ENCODE measurements at regions not wholly inside any gene's neighbourhood (a gene's known extent, or its start where the extent isn't known, plus 50 kb on each side); places are given as distances from the start of the nearest gene placed in this dataset.

GRCh38 chr11:116255321-116255953 lies 517.4 kb downstream of the BUD13 start:
- in situ Hi-C loops (cut with MboI; ENCODE audit: low sequenced_read_pairs, unreplicated experiment): no loop called here
- no peak for DNase-seq (ENCODE audit: low spot score)
- TF ChIP-seq, protein P1, sequence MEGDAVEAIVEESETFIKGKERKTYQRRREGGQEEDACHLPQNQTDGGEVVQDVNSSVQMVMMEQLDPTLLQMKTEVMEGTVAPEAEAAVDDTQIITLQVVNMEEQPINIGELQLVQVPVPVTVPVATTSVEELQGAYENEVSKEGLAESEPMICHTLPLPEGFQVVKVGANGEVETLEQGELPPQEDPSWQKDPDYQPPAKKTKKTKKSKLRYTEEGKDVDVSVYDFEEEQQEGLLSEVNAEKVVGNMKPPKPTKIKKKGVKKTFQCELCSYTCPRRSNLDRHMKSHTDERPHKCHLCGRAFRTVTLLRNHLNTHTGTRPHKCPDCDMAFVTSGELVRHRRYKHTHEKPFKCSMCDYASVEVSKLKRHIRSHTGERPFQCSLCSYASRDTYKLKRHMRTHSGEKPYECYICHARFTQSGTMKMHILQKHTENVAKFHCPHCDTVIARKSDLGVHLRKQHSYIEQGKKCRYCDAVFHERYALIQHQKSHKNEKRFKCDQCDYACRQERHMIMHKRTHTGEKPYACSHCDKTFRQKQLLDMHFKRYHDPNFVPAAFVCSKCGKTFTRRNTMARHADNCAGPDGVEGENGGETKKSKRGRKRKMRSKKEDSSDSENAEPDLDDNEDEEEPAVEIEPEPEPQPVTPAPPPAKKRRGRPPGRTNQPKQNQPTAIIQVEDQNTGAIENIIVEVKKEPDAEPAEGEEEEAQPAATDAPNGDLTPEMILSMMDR (IDR thresholded peaks at IDR 0.05; ENCODE audit: borderline replicate concordance, control extremely low read depth, extremely low read depth, insufficient read depth, missing control alignments): no peak

GRCh38 chr11:116250155-116250554 lies 522.6 kb downstream of the BUD13 start:
- in situ Hi-C loops (cut with MboI; ENCODE audit: low sequenced_read_pairs, unreplicated experiment): no loop called here
- no peak for DNase-seq (ENCODE audit: low spot score)
- TF ChIP-seq, protein P1 (IDR thresholded peaks at IDR 0.05; ENCODE audit: borderline replicate concordance, control extremely low read depth, extremely low read depth, insufficient read depth, missing control alignments): no peak

DNA sequence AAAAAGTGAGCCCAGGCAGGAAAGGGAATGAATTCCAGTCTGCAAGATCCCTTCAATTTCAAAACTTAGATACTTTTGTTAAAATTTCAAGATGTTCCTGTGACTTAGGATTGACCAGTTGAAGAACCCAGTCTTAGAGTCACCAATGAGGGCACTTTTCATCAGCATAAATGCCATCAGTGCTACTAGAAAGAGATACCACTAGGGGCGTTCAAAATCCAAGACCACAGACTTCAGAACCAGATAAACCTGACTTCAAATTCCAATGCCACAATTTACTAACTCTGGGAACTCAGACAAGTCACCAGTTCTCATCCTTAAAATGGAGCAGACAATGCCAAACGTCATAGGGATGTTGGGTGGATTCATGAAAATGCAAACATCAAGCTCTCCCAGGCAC lies 523.2 kb downstream of the BUD13 start:
- DNase-seq (ENCODE audit: low spot score): no peak
- TF ChIP-seq, protein P1 (IDR thresholded peaks at IDR 0.05; ENCODE audit: borderline replicate concordance, control extremely low read depth, extremely low read depth, insufficient read depth, missing control alignments): no peak
- in situ Hi-C loops (cut with MboI; ENCODE audit: low sequenced_read_pairs, unreplicated experiment): no loop called here

DNA sequence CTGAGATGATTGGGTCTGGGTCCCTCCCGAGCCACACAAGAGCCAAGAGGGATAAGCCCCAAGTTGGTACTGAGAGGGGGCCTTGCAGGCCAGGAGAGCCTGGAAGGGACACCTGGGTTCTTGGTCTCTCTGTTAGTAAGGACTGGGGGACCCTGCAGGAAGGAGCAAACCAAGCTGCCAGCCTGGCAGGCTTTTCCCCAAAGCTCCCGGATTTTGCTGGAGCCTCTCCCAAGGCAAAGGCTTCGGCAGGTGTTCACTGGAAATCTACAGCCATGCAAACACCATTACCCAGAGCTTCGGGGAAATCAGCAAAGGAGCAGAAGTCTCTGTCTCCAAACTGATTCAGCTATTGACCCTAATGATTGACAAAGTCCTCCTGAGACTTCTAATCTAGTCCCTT lies 527.9 kb downstream of the BUD13 start:
- in situ Hi-C loops (cut with MboI; ENCODE audit: low sequenced_read_pairs, unreplicated experiment): no loop called here
- no peak for DNase-seq (ENCODE audit: low spot score)
- TF ChIP-seq, protein P1 (IDR thresholded peaks at IDR 0.05; ENCODE audit: borderline replicate concordance, control extremely low read depth, extremely low read depth, insufficient read depth, missing control alignments): no peak

DNA sequence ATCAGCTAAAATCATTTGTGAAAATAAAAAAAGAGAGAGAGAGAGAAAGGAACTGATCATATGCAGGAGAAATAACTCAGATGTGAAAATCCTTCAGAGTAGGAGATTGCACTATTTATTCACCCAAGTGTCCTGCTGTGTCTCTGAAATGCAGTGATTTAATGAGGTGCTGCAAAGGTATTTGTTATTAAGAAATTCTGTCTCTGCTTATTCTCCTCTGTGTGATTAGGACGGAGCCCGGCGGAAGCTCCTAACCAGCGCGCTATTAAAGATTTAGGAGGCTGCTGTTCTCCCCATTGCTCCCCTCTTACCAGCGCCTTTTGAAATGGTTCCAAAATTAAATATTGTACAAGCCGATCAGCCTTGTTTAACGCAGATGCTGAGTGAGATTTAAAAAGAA lies 528.3 kb downstream of the BUD13 start:
- TF ChIP-seq, protein P1 (IDR thresholded peaks at IDR 0.05; ENCODE audit: borderline replicate concordance, control extremely low read depth, extremely low read depth, insufficient read depth, missing control alignments): no peak
- in situ Hi-C loops (cut with MboI; ENCODE audit: low sequenced_read_pairs, unreplicated experiment): no loop called here
- no peak for DNase-seq (ENCODE audit: low spot score)

- DNase-seq (ENCODE audit: low spot score): no peak
- in situ Hi-C loops (cut with MboI; ENCODE audit: low sequenced_read_pairs, unreplicated experiment): no loop called here
- TF ChIP-seq, protein P1 (IDR thresholded peaks at IDR 0.05; ENCODE audit: borderline replicate concordance, control extremely low read depth, extremely low read depth, insufficient read depth, missing control alignments): no peak
Measured at GRCh38 chr11:116243991-116244390, 528.8 kb downstream of the BUD13 start.

All from GM13976 (cell line).